Nephron (organoid): ENCODE measurements at regions not wholly inside any gene's neighbourhood (a gene's known extent, or its start where the extent isn't known, plus 50 kb on each side); places are given as distances from the start of the nearest gene placed in this dataset.

Experiments used
- H3K27ac Mint-ChIP-seq, 3 experiments: 2 replicates each; pipeline ENCODE4 v1.8.0; 2020; ENCODE audit warnings: mixed read lengths in 3 of 3, mild to moderate bottlenecking in 2 of 3, moderate library complexity in 1 of 3
- H3K27me3 Mint-ChIP-seq: 2 replicates; pipeline ENCODE4 v1.8.0; 2021; ENCODE audit warnings: low read depth, mild to moderate bottlenecking, moderate library complexity, mixed read lengths
- H3K36me3 Mint-ChIP-seq: 2 replicates; pipeline ENCODE4 v1.8.0; 2020; ENCODE audit warnings: low read depth, mixed read lengths
- H3K4me1 Mint-ChIP-seq: 2 replicates; pipeline ENCODE4 v1.8.0; 2020; ENCODE audit warnings: mixed read lengths
- H3K4me3 Mint-ChIP-seq, 3 experiments: 2 replicates each; pipeline ENCODE4 v1.8.0; 2020; ENCODE audit warnings: mild to moderate bottlenecking in 3 of 3, mixed read lengths in 3 of 3, moderate library complexity in 2 of 3
- H3K9me3 Mint-ChIP-seq: 2 replicates; pipeline ENCODE4 v1.8.0; 2020; ENCODE audit warnings: mixed read lengths
- TF ChIP-seq, protein P1 (sequence below), 3 experiments: fragments of 200-600 bp; sonication (generic); IDR thresholded peaks; one replicate each; pipeline ENCODE4 v1.5.0; 2021; ENCODE audit warnings: antibody characterized with exemption in 3 of 3; ENCODE audit not compliant: unreplicated experiment in 3 of 3

GRCh38 chrX:109190542-109190941 lies 291.3 kb downstream of the GUCY2F start:
- H3K4me3 Mint-ChIP-seq, result no peak overlapping the region
- H3K9me3 Mint-ChIP-seq, result peaks cover 9% of the 10 kb centered on the region
- H3K4me1 Mint-ChIP-seq, result peaks cover 6% of the 10 kb centered on the region
- peak overlapping the region in 2 of 3 experiments; percentile 40 to 56 for H3K27ac Mint-ChIP-seq
- TF ChIP-seq, protein P1, sequence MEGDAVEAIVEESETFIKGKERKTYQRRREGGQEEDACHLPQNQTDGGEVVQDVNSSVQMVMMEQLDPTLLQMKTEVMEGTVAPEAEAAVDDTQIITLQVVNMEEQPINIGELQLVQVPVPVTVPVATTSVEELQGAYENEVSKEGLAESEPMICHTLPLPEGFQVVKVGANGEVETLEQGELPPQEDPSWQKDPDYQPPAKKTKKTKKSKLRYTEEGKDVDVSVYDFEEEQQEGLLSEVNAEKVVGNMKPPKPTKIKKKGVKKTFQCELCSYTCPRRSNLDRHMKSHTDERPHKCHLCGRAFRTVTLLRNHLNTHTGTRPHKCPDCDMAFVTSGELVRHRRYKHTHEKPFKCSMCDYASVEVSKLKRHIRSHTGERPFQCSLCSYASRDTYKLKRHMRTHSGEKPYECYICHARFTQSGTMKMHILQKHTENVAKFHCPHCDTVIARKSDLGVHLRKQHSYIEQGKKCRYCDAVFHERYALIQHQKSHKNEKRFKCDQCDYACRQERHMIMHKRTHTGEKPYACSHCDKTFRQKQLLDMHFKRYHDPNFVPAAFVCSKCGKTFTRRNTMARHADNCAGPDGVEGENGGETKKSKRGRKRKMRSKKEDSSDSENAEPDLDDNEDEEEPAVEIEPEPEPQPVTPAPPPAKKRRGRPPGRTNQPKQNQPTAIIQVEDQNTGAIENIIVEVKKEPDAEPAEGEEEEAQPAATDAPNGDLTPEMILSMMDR (IDR thresholded peaks at IDR 0.05; ENCODE audit: unreplicated experiment in 3 of 3), result no peak
- no peaks in the 10 kb centered on the region for H3K27me3 Mint-ChIP-seq
- no peaks in the 10 kb centered on the region for H3K36me3 Mint-ChIP-seq

DNA sequence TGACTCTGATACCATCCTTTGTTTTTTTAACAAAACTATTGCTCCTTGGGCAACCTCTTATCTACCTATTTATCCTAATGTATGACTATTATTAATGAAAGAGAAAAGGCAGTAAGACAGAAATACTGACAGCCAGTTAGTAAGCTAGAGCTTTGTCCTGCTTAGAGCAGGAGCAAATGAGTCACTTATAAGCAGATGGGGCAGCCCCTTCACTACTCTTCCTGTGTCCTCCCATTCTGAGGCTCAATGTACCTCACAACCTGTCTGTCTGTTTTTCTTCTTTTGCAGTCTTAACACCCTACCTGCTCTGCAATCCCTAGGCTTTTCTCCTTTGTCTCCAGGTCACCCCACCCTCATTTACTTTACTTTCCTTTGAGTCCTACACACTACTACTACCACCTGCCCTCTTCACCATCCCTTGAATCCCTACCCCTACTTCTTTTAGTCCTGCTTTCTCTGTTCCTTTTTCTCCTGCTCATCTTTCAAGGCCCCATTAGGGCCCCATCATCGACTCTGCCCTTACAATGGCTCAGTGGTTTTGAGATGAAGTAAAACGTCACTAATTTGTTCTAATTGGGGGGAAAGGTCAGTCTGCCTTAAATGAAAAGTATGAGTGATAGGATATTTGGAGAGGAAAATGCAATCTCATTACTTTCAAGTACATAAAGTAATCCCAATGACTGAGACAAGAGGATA lies 294.3 kb downstream of the GUCY2F start:
- Mint-ChIP-seq H3K27ac (no peak overlapping the region), H3K4me1 (peaks cover 6% of the 10 kb centered on the region)

GRCh38 chrX:109186939-109187338 lies 294.9 kb downstream of the GUCY2F start:
- no peak overlapping the region for H3K4me3 Mint-ChIP-seq
- TF ChIP-seq, protein P1 (IDR thresholded peaks at IDR 0.05; ENCODE audit: unreplicated experiment in 3 of 3), result no peak

More for the DNA sequence above, 294.3 kb downstream of the GUCY2F start:
- Mint-ChIP-seq H3K36me3 (no peaks in the 10 kb centered on the region), H3K4me3 (no peak overlapping the region), H3K27me3 (no peaks in the 10 kb centered on the region), H3K9me3 (no peaks in the 10 kb centered on the region)
- TF ChIP-seq, protein P1 (IDR thresholded peaks at IDR 0.05; ENCODE audit: unreplicated experiment in 3 of 3), result no peak

DNA sequence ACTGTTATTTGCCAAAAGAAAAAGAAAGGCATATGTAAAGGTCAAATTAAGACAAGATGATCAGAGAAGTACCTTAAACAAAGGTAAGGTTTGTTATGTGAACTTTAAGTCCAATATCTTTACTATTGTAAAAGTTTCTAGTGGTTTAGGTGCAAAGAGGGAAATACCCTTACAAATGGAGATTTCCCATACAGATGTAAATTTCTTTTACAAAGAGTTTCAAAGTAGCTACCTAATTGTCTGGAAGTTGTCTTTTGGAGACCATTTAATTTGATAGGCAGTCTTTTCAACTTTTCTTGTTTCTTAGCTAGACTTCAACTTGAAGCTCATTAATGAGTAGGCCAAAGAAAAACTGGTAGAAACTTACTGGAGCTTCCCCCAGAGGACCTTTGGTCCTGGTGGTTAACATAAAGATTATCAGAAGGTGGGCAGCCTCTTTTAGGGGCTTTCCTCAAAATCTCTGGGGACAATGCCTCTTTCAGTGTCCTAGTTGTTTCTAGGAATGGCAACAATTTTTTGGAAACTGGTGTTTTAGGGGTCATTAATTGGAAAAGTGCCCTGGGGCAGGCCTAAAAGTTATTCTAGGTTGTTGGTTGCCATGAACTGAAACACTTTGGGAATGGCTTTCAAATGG lies 297.3 kb downstream of the GUCY2F start:
- Mint-ChIP-seq H3K36me3 (no peaks in the 10 kb centered on the region), H3K9me3 (no peaks in the 10 kb centered on the region)
- TF ChIP-seq, protein P1 (IDR thresholded peaks at IDR 0.05; ENCODE audit: unreplicated experiment in 3 of 3), result no peak

More at GRCh38 chrX:109186939-109187338, 294.9 kb downstream of the GUCY2F start:
- Mint-ChIP-seq H3K36me3 (no peaks in the 10 kb centered on the region), H3K27ac (no peak overlapping the region), H3K27me3 (no peaks in the 10 kb centered on the region), H3K4me1 (peaks cover 6% of the 10 kb centered on the region), H3K9me3 (no peaks in the 10 kb centered on the region)

GRCh38 chrX:109172091-109172602 lies 309.7 kb downstream of the GUCY2F start:
- Mint-ChIP-seq H3K9me3 (peaks cover 4% of the 10 kb centered on the region), H3K27ac (no peak overlapping the region), H3K27me3 (no peaks in the 10 kb centered on the region), H3K36me3 (no peaks in the 10 kb centered on the region), H3K4me1 (no peaks in the 10 kb centered on the region), H3K4me3 (no peak overlapping the region)
- TF ChIP-seq, protein P1 (IDR thresholded peaks at IDR 0.05; ENCODE audit: unreplicated experiment in 3 of 3), result no peak

More for the DNA sequence above, 297.3 kb downstream of the GUCY2F start:
- no peak overlapping the region for H3K27ac Mint-ChIP-seq
- H3K4me3 Mint-ChIP-seq, result no peak overlapping the region
- no peaks in the 10 kb centered on the region for H3K4me1 Mint-ChIP-seq
- H3K27me3 Mint-ChIP-seq, result peaks cover under 1% of the 10 kb centered on the region
